ENCODE measurements at regions not wholly inside any gene's neighbourhood (a gene's known extent, or its start where the extent isn't known, plus 50 kb on each side); places are given as distances from the start of the nearest gene placed in this dataset.

DNA sequence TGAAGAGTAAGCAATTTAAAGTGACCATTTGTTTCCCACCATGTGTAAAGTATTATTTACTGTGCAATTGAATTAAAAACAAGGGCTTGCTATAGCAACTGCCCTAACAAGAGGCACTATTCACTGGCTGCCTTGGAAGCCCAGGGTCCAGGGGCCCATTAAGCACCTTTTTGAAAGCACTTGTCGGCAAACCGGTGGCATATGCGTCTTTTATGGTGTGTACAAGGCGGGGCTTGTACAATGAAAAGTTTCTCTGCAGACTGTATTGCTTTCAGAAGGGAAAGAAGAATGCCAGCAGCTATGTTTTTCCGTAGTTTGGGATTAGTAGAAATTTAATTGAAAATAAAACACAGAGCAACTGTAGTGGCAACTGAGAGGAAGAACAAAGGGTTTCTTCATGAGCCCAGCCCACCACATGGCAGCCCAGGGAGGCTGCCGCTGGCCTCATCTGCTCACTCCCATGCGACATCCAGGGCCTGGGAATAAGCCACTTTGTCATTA, 279.5 kb upstream of the PARD3B start:
- no peak for DNase-seq (ENCODE audit: low read depth, low spot score)

DNA sequence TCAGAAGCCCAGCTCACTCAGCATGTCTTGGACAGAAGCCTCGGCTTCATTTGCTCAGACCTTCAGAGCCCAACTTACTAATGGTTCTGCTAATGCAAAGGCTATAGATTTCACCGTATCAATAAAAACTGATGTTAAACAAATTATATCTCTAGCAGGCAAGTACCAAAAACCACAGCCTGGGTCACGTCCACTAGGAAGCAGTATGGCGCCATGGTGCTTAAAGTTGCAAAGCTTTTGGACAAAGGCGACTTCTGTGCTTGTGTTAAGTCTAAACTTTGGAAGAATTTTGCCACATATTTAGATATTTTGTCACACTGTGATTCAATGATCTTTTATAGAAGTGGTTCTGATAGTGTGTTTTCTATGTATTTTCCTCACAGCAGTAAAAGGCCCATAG, 276.8 kb upstream of the PARD3B start:
- DNase-seq (ENCODE audit: low read depth, low spot score) = no peak

DNA sequence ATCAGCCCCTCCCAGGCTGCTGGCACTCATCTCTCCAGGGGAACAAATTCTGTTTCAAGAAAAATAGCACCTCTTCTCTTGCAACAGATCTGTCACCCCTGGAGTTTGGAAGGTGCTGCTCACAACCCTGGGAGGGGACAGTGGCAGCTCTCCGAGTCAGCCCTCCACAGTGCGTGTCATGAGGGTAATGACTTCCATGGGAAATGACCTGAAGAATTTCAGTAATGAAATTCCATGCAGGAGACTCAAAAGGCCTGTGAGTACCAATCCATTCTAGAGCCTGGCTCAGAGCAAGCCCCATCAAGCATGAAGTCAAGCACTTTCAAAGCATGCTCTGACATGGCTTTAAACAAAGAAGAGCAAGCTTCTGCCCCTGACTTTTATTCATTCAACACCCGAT, 276.3 kb upstream of the PARD3B start:
- DNase-seq (ENCODE audit: low read depth, low spot score) = no peak

DNA sequence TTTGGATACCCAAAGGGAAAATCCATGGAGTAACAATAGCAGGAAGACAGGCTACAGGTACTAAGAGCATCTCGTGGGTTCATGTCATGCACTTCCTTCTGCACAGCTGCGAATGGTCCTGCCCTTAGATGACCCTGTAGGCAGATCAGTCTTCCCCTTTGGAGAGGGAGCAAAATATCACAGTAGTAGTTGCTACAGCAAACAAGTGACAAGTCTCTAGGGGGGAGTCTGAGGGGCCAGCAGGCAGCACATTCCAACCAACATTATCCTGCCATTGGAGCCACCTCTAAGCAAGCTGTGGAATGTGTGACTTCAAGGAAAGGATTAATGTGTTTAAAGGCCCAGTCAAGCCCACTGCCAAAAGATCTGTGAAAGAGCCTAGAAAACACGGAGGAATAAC, 273.2 kb upstream of the PARD3B start:
- no peak for DNase-seq (ENCODE audit: low read depth, low spot score)

DNA sequence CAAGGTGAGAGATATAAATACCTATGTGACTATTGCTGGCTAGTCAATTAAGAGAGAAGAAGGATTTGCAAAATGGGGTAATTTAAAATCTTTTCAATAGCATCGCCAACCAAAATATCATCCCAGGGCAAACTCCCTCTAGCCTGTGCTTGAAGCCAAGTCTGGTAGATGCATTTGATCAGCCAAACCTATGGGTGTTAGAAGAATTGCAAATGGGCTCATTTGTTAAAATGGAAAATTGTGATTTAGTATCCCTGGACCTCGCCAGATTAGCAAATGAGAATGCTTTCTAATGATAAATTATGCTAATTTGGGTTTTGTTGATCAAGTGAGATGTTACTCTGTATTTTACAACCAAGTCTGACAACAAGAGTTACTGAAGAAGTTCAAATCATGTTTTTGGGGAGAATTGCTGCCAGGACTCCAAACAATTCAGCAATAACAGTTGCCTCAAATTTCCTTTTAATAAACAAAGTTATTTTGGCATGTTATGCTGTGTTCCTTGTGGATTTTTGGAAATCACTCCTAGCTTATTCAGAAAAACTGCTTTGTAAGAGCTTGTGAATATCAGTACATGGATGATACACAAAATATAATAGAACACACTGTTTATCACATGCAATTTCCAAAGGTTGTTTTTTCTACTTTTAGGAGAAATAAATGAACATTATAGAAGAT, 272.5 kb upstream of the PARD3B start:
- no peak for DNase-seq (ENCODE audit: low read depth, low spot score)

DNA sequence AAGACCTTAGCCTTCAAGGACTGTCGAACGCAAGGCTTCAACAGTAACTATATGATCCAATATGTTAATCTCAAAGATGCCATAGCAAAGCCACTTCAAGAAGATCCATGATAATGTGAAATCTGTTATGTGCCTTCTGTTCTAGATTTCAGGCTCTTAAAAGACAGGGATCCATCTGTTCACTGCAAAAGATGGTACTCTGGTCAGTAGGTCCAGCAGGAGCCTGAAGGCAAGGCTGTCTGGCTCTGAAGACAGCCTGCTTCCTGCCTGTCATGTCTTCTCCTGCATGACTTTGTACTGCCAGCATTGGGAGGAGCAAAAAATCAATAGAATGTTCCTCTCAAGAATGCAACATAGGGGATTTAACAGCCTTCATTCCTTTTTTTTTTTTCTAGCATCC, 270.8 kb upstream of the PARD3B start:
- no peak for DNase-seq (ENCODE audit: low read depth, low spot score)

DNA sequence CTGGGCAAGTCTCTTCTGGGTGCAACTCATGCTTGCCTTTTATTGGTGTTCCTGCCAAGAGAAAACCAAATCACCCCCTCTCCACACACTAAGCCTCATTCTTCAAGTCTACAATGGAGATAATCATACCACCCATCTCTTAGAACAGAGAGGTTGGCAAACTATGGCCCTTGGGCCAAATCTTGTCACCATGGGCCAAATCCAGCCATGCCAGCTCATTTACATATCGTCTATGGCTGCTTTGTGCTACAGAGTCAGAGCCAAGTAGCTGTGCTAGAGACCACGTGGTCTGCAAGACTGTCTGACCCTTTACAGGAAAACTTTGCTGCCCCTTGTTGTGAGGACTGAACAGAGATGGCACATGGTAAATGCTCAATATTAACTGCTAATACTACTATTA, 270.3 kb upstream of the PARD3B start:
- DNase-seq (ENCODE audit: low read depth, low spot score) = no peak

DNA sequence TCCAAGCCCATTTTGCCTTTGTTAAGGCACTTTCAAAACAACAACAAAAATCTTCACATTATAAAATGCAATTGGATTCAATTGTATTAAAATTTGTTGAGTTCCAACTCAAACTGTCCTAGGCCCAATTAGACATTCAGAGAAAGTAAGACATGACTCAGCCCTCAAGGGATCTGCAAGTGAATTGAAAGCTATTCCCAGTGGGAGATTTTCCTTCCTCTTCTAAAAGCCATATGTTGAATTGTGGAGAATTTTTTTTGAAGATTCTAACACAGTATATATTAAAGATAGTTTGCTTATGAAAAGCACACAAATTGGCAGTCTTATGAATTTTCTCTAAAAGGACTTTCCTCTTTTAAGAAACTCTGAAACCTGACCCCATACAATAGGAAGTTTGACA, 268.0 kb upstream of the PARD3B start:
- DNase-seq (ENCODE audit: low read depth, low spot score) = no peak

DNA sequence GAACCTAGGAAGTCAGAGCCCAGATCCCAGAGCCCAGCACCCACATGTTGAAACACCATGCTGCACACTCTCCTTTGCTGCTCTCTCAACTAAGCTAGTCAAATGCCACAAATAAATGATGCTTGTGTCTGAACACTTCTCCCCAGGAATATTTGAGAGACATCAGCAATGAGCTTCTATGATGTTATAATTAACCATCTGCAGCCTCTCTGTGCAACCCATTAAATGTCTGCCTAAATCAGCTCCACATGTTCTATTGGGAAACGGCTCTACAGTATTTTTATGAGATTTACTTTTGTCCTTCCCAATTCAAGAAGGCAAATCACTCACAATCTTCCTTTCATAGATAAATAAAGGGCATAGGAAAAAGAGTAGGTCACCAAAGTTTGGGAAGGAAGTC, 266.8 kb upstream of the PARD3B start:
- no peak for DNase-seq (ENCODE audit: low read depth, low spot score)

DNA sequence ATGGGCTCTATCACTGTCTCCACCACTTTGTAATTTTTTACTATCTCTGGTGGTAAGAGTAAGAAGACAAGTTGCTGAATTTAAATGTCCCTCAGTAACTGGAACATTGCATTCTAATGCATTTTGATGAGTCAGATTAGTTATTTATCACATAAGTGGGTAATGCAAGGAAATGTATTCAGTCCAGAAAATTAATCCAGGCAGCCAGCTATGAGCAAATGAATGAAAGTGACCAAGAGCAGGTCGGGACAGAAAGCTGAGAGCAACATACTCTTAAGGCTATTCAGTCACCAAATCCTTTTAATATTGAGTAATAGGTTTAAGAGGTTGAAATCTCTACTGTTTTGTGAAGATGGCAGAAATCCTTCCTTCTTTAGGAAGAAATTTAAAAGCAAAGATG, 265.5 kb upstream of the PARD3B start:
- no peak for DNase-seq (ENCODE audit: low read depth, low spot score)

DNA sequence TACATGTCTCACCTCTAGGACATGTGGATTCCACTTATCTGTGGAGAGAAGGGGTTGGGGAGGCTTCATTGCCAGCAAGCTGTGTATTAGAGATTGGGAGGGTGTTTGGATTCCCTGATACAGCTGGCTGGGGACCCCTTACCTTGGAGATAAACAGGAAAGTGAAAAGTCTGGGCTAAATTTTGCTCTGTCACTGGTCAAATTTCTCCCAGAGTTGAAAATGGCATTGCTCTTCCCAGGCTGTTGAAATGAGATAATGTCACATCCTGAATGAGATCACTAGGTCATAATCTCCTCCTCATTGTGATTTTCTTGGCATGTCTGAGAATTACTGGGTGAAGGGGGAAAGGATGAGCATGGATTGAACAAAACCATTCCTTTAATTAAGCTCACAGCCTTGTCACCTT, 265.0 kb upstream of the PARD3B start:
- DNase-seq (ENCODE audit: low read depth, low spot score) = no peak

DNA sequence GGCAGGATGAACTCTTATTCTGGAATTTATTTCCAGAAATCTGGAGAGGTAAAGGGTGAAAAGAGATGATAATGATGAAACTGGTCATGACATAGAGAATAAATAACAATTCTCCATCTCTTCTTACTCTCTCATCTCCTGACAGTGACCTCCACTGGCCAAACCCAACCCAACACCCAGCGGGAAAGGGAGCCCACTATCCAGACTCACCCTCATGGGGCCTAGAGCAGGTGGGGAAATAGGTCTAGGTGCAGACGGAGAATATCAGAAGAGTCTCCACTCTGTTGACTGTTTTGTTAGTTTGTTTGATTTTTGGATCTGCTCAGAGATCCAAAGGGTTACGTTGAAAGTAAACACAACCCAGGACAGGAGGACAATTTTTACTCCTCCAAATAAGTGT, 263.2 kb upstream of the PARD3B start:
- no peak for DNase-seq (ENCODE audit: low read depth, low spot score)

DNA sequence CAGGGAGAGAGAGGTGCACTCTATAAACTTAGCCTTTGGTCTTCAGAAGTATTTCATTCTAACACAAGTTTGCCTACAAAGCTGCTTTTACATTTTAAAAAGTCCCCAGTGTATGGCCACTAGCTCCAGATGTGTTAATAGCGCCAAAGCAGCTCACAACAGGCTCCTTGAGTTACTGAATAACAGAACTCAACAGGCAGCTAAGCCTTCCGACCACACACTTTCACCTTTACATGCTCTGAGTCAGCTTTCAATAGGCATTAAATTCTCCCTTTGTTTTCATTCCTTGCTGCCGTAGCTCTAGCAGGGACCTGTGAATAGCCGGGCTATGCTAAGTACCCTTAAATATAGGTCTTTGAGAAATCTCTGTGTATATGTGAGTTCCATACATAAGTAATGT, 262.8 kb upstream of the PARD3B start:
- DNase-seq (ENCODE audit: low read depth, low spot score) = no peak

DNA sequence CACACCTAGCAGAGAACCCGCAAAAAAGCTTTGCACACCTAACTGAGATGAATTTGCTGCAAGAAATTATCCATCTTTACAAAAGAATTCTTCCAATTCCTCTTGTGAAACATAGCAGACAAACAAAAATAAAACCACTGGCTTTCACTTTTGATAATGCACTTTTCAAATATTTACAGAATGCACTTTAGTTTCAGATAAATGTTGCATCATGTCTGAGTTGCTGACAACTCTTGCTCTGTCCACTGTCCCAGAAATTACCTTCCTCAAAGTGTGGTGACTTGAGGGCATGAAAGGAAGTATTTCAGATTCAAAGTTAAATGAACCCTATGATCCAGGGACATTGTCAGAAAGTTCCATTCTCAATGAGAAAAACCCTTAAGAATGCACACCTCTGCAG, 256.2 kb upstream of the PARD3B start:
- DNase-seq (ENCODE audit: low read depth, low spot score) = no peak

DNA sequence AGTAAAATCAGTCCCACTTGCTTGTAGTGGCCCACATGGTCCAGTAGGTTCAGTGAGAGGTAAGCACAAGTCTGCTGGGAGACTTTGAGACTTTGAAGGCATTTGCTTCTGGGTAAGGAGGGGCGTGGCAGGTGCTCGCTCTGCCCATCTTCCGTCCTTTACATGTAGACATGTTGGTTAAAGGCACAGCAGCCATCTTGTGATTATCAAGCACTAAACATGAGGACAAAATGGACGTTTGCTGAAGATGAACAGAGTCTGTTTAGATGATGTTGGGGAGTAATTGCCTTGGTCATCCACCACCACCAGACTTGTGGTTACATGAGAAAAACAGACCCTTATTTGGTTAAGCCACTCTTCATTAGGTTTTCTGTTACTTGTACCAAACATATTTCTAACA, 252.8 kb upstream of the PARD3B start:
- no peak for DNase-seq (ENCODE audit: low read depth, low spot score)

DNA sequence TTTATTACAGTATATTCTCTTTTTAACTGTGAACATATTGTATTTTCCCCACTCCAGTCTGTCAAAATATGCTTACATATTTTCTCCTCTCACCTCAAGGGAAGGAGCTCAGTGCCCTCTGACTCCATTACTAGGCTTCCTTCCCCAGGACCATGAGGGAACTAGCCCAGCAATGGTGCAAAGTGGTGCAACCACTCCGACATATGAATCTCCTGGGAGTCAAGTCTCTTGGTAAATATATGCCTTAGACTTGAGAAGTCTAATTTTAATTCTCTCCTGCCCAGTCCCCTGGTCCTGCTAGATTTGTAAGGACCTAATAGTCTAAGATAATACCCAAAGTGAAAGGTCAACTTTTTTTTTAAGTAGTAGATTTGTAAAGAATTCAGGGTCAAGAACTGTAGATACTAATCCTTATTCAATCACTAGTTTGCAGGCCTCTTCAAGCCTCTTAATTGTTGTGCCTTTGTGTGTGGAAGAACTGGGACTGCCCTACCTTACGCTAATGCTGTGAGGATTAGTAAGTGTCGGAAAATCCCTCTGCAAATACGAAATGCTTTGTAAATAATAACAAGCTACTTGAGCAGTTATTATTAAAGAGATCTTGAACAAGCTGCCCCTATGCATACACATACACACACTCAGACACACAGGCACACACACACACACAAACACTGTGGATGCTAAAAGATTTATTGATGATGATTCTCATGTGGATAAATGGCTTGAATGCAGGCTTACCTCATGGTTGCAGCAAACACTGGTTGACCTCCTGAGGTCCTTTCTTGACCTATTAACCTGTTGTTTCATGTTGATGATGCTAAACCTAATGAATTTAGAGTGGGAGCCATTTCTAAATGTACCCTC, 251.2 kb upstream of the PARD3B start:
- no peak for DNase-seq (ENCODE audit: low read depth, low spot score)

DNA sequence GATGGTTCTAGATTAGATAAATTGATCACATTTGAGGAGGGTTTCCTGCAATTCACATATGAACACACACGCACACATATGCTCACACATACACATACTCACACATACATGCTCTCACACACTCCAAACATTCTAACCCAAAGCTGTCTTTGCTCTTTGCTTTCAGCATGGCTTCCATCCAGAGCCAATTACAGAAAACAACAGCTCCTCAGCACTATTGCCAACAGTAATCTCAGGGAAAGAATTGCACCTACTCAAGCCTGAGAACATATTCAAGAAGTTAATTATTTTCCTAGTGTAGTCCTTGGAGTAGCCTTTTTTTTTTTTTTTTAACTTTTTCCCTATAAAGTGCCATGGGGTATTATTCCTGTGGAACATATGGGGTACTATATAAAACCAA, 246.9 kb upstream of the PARD3B start:
- no peak for DNase-seq (ENCODE audit: low read depth, low spot score)

DNA sequence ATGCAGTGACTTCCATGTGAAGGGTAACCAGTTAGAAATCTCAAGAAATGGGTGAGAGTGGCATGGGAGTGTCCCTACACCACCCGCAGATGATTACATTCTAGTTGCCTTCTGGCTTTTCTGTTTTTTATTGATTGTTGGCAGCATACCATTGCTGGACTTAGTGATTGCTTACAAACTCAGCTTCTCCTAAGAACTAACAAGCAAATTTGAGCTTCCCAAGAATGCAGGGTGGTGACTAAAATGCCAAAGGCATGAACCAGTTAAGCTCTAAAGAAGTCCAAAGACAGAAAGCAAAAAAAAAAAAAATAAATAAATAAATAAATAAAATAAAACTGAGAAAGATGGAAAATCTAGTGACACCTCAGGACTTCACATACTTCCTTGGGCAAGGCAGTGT, 245.5 kb upstream of the PARD3B start:
- DNase-seq (ENCODE audit: low read depth, low spot score) = no peak

DNA sequence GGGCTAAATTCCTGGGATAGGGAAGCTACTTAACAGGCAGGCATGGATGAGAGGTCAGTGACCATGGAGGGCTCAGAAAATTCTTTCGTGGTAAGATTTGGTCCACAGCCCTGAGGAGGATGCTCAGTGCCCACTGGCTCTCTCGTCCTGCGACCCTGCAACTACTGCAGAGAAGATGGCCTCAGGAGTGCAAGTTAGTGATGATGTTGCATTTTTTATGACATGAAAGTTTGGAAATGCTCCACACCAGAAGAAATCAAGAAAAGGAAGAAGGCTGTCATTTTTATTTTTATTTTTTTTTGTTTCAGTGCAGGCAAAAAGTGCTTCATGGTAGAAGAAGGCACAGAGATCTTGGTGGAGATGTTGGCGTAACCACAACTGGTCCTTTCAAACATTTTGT, 238.6 kb upstream of the PARD3B start:
- DNase-seq (ENCODE audit: low read depth, low spot score) = no peak

DNA sequence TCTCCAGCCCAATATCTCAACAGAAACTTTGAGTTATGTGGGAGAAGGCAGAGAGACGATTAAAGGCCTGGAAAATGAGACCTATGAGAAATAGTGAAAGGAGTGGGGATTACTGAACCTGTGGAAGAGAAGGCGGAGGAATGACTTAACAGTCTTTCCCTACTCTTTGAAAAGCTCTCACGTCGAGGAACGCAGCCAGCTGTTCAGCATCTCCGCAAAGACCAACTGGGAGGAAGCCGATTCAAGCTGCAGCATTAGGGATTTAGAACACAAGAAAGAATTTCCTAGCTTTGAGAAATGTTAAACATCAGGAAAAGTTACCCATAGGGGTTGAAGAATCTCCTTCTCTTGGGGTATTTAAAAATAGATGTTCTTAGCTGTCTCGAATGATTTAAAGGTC, 233.2 kb upstream of the PARD3B start:
- DNase-seq (ENCODE audit: low read depth, low spot score) = no peak

DNA sequence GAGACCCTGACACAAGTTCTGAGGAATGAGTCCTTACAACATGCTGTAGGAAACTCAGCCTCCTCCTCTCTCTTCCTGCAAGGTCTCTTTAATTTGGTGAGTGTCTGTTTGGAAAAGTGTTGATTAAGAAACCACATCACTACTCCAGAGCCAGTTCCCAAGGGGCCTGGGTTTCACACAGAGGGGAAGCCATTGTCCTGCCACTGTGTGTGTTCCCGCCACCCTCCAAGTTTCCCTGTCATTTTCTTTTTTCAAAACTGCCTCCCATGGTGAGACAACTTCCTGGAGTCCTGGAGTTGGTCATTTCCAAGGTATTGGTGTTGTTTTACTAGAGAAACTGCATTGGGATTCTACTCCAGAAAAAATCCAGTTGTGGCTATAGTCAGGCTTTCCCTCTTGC, 232.0 kb upstream of the PARD3B start:
- DNase-seq (ENCODE audit: low read depth, low spot score) = no peak

DNA sequence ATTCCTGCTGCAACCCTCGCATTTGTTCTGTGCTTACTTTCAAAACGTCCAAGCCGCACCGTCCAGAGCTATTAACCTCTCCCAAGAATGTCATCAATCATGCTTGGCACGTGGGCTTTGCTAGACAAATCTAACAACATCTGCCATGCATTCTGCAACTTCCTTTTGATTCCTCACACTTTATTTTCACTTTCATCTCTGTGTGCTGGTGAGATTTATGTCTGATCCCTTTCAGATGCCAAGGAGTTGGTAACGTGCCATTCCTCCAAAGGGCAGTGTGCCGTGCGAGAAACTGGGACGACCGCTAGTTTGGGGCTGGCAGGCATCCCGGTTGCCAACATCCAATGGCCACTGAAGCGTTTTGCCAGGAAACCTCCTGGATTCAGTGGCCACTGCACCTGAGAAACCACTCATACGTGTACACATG, 230.0 kb upstream of the PARD3B start:
- no peak for DNase-seq (ENCODE audit: low read depth, low spot score)

DNA sequence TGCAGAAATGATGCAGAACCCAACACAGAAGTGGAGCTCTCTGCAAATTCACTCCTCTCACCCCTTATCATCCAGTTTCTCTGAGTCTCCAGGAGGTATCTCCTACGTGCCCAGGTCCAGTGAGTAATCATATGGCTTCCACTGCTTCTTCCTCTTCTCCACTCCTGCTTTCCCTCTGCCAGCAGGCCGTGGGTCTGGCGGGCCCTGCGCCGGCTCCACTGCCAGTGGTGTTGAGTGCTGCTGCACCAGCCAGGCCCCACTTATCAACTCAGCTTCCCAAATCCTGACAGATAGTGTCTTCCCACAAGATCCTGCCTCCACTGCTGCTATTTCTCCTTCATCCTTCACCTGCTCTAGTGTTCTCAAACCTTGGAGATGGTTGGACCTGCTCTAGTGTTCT, 227.6 kb upstream of the PARD3B start:
- DNase-seq (ENCODE audit: low read depth, low spot score) = no peak
